DND-41 (cell line): ENCODE measurements at regions not wholly inside any gene's neighbourhood (a gene's known extent, or its start where the extent isn't known, plus 50 kb on each side); places are given as distances from the start of the nearest gene placed in this dataset.

Source experiments
- ATAC-seq: fragments of 200-7000 bp; cut with Tn5 transposase; 3 replicates; pipeline ENCODE4 v1.9.1; 2021; ENCODE audit warnings: low read depth; ENCODE audit not compliant: insufficient read depth
- DNase-seq: peaks from one replicate; pipeline ENCODE4 v3.0.0-alpha.2; 2020
- H2AFZ ChIP-seq: 2 replicates; pipeline ENCODE4 v1.6.0; 2012; ENCODE audit warnings: low read depth, low read length
- H3K27ac ChIP-seq: 2 replicates; pipeline ENCODE4 v1.5.1; 2012; ENCODE audit warnings: low read length, inconsistent platforms
- H3K27me3 ChIP-seq: fragments of 200-600 bp; sonication (generic); 2 replicates; pipeline ENCODE4 v1.6.0; 2012; ENCODE audit warnings: low read length, mild to moderate bottlenecking, inconsistent platforms; ENCODE audit not compliant: insufficient read depth, poor library complexity
- H3K36me3 ChIP-seq: 2 replicates; pipeline ENCODE4 v1.5.1; 2012; ENCODE audit warnings: low read length, inconsistent platforms; ENCODE audit not compliant: insufficient read depth
- H3K4me1 ChIP-seq: 2 replicates; pipeline ENCODE4 v1.5.1; 2012; ENCODE audit warnings: mild to moderate bottlenecking, low read length; ENCODE audit not compliant: insufficient read depth
- H3K4me2 ChIP-seq: 2 replicates; pipeline ENCODE4 v1.6.0; 2012; ENCODE audit warnings: mild to moderate bottlenecking, moderate library complexity, low read length, inconsistent platforms; ENCODE audit not compliant: insufficient read depth
- H3K4me3 ChIP-seq, 2 experiments: fragments of 200-600 bp in 1 of 2; shearing (Covaris generic) in 1 of 2; 2 replicates each; pipeline ENCODE4 v1.5.1; 2012 to 2016; ENCODE audit warnings: inconsistent platforms in 2 of 2, low read length in 2 of 2, mild to moderate bottlenecking in 2 of 2, low read depth in 1 of 2, moderate library complexity in 1 of 2
- H3K79me2 ChIP-seq: 2 replicates; pipeline ENCODE4 v1.6.0; 2012; ENCODE audit warnings: low read length, inconsistent platforms; ENCODE audit not compliant: insufficient read depth
- H3K9ac ChIP-seq: 2 replicates; pipeline ENCODE4 v1.6.0; 2012; ENCODE audit warnings: low read depth, mild to moderate bottlenecking, inconsistent platforms, low read length, moderate library complexity
- H3K9me3 ChIP-seq: 2 replicates; pipeline ENCODE4 v1.5.1; 2012; ENCODE audit warnings: low read length, moderate library complexity, mild to moderate bottlenecking, inconsistent platforms; ENCODE audit not compliant: insufficient read depth, severe bottlenecking
- H4K20me1 ChIP-seq: 2 replicates; pipeline ENCODE4 v1.6.0; 2012; ENCODE audit warnings: low read length; ENCODE audit not compliant: insufficient read depth
- CTCF ChIP-seq: IDR thresholded peaks from 2 replicates; pipeline ENCODE4 v1.5.1; 2012; ENCODE audit warnings: borderline replicate concordance, low read length, moderate library complexity, mild to moderate bottlenecking; ENCODE audit not compliant: poor library complexity, severe bottlenecking; ENCODE audit errors: extremely low read depth
- EZH2 ChIP-seq: IDR thresholded peaks from 3 replicates; pipeline ENCODE4 v1.6.1; 2012; ENCODE audit warnings: borderline replicate concordance, low read depth, mild to moderate bottlenecking, moderate library complexity, low read length, inconsistent platforms; ENCODE audit not compliant: severe bottlenecking

- Histone ChIP-seq H2AFZ (no peak overlapping the region), H3K9ac (no peak overlapping the region), H3K27me3 (peaks cover 4% of the 10 kb centered on the region), H3K79me2 (no peaks in the 10 kb centered on the region), H3K36me3 (no peaks in the 10 kb centered on the region), H3K4me2 (no peak overlapping the region), H3K27ac (no peak overlapping the region), H4K20me1 (no peaks in the 10 kb centered on the region), H3K4me3 (no peak overlapping the region), H3K9me3 (no peaks in the 10 kb centered on the region), H3K4me1 (peaks cover 8% of the 10 kb centered on the region)
- TF ChIP-seq CTCF (no peak), EZH2 (no peak)
- DNase-seq (no peak), ATAC-seq (peak; percentile 80)
These were observed 195.2 kb downstream of the FBXO15 start for GRCh38 chr18:73952296-73952946.

GRCh38 chr18:73950116-73950700 lies 197.4 kb downstream of the FBXO15 start:
- Histone ChIP-seq H2AFZ (no peak overlapping the region), H4K20me1 (no peaks in the 10 kb centered on the region), H3K27me3 (peaks cover 4% of the 10 kb centered on the region), H3K9ac (no peak overlapping the region), H3K36me3 (no peaks in the 10 kb centered on the region), H3K79me2 (no peaks in the 10 kb centered on the region), H3K4me2 (no peak overlapping the region), H3K4me1 (peaks cover 8% of the 10 kb centered on the region), H3K27ac (no peak overlapping the region), H3K4me3 (no peak overlapping the region), H3K9me3 (no peaks in the 10 kb centered on the region)
- no peak for DNase-seq
- ATAC-seq = no peak
- TF ChIP-seq CTCF (no peak), EZH2 (no peak)

GRCh38 chr18:73948497-73948896 lies 199.1 kb downstream of the FBXO15 start:
- H3K79me2 ChIP-seq = no peaks in the 10 kb centered on the region
- ATAC-seq (no peak), DNase-seq (no peak)
- H3K9me3 ChIP-seq = no peaks in the 10 kb centered on the region
- no peak overlapping the region for H3K4me3 ChIP-seq
- no peak overlapping the region for H3K4me2 ChIP-seq
- H3K36me3 ChIP-seq = no peaks in the 10 kb centered on the region
- no peak overlapping the region for H3K9ac ChIP-seq
- H3K27me3 ChIP-seq = no peaks in the 10 kb centered on the region
- no peaks in the 10 kb centered on the region for H4K20me1 ChIP-seq
- no peak overlapping the region for H2AFZ ChIP-seq
- H3K4me1 ChIP-seq = peaks cover 8% of the 10 kb centered on the region
- TF ChIP-seq CTCF (no peak), EZH2 (no peak)
- H3K27ac ChIP-seq = no peak overlapping the region
